HUES6 (cell line): ENCODE measurements at regions not wholly inside any gene's neighbourhood (a gene's known extent, or its start where the extent isn't known, plus 50 kb on each side); places are given as distances from the start of the nearest gene placed in this dataset.
"Not testable (repeated sequence)": the region's sequence is repeated elsewhere in the genome, so short reads cannot be mapped to it uniquely, and the experiment has no call there.

Experiments used
- H3K27ac ChIP-seq: 2 replicates; pipeline ENCODE4 v1.7.0; 2013; ENCODE audit warnings: low read depth, mild to moderate bottlenecking, low read length, inconsistent platforms
- H3K27me3 ChIP-seq: 2 replicates; pipeline ENCODE4 v1.6.1; 2013; ENCODE audit warnings: low read length; ENCODE audit not compliant: control insufficient read depth, insufficient read depth
- H3K36me3 ChIP-seq: 2 replicates; pipeline ENCODE4 v1.6.1; 2013; ENCODE audit warnings: low read length; ENCODE audit not compliant: control insufficient read depth, insufficient read depth
- H3K4me1 ChIP-seq: 2 replicates; pipeline ENCODE4 v1.6.1; 2013; ENCODE audit warnings: low read length; ENCODE audit not compliant: control insufficient read depth, insufficient read depth
- H3K4me3 ChIP-seq: 2 replicates; pipeline ENCODE4 v1.5.1; 2013; ENCODE audit warnings: low read depth, low read length
- H3K9ac ChIP-seq: one replicate; pipeline ENCODE4 v1.6.1; 2013; ENCODE audit warnings: mild to moderate bottlenecking, low read length
- H3K9me3 ChIP-seq: 2 replicates; pipeline ENCODE4 v1.6.1; 2013; ENCODE audit warnings: low read depth, low read length; ENCODE audit not compliant: control insufficient read depth, insufficient read depth

DNA sequence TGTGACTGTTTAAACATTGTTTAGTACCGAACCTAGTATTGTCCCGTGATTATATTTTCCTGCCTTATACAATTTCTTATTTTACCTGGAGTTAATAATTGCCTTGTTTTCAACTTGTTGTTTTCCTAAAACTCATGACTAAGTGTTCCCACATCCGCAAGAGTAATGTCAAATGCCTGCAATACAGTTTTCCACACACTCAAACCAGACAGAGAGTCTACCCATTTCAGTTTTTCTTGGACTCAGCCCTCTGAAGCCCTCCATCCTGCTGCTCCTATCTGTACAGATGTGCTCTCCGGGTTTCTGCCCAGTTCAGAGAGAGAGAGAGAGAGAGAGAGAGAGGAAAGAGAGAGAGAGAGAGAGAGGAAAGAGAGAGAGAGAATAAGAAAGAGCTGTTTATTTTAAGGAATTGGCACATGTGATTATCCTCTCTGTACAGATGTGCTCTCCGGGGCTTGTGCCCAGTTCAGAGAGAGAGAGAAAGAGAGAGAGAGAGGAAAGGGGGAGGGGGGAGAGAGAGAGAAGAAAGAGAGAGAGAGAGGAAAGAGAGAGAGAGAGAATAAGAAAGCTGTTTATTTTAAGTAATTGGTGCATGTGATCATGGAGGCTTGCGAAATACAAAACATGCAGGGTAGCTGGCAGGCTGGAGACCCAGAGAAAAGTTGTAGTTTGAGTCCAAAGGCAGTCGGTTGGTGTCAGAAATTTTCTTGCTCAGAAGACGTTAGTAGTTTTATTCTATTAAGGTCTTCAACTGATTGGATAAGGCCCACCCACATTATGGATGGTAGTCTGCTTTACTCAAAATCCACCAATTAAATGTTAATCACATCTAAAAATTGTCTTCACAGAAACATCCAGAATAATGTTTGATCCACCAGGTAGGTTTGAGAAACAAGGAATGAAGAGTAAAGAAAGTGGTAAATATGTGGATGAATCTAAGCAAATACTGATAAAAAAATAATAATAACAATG, 104.1 kb upstream of the GOLGA8J start:
- H3K36me3 ChIP-seq, result no peaks in the 10 kb centered on the region
- no peaks in the 10 kb centered on the region for H3K4me1 ChIP-seq

DNA sequence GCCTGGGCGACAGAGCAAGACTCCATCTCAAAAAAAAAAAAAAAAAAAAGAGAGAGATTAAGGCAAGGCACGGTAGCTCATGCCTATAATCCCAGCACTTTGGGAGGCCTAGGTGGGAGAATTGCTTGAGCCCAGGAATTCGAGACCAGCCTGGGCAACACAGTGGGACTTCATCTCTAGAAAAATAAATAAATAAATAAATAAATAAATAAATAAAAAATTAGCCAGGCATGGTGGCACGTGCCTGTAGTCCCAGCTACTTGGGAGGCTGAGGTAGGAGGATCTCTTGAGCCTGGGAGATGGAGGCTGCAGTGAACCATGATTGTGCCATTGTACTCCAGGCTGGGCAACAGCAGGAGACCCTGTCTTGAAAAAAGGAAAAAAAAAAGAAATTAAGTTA, 108.7 kb upstream of the GOLGA8J start:
- not testable (repeated sequence) for H3K4me1 ChIP-seq, H3K36me3 ChIP-seq, H3K4me3 ChIP-seq, H3K9me3 ChIP-seq, H3K27ac ChIP-seq, H3K9ac ChIP-seq
- H3K27me3 ChIP-seq, result peaks cover 28% of the 10 kb centered on the region

More for the DNA sequence above, 104.1 kb upstream of the GOLGA8J start:
- no peak overlapping the region for H3K4me3 ChIP-seq
- H3K27me3 ChIP-seq, result no peaks in the 10 kb centered on the region
- H3K9me3 ChIP-seq, result no peaks in the 10 kb centered on the region
- H3K9ac ChIP-seq, result no peak overlapping the region
- H3K27ac ChIP-seq, result no peak overlapping the region

DNA sequence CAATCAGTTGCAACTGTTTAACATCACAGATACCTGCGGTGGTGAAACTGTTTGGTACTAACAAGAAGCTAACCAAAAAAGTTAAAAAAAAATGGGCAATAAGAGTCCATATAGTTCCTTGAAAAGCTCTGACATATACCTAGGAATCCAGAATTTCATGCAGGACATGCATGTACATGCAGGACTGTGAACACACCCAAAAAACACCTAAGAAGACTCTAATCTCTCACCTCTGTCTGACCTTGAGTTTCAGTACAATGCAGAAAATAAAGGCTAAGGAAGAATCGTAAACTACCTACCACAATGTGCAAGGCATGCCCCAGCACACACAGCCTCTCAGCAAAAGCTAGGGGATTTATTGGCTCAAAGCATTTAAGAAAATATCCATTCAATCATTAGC, 110.7 kb upstream of the GOLGA8J start:
- Histone ChIP-seq H3K27me3 (peaks cover 47% of the 10 kb centered on the region), H3K4me1 (peaks cover 3% of the 10 kb centered on the region; the same call in 1 of the 2 replicates), H3K36me3 (no peaks in the 10 kb centered on the region), H3K9ac (no peak overlapping the region), H3K9me3 (peaks cover 8% of the 10 kb centered on the region; the same call in 1 of the 2 replicates), H3K4me3 (no peak overlapping the region), H3K27ac (no peak overlapping the region)

DNA sequence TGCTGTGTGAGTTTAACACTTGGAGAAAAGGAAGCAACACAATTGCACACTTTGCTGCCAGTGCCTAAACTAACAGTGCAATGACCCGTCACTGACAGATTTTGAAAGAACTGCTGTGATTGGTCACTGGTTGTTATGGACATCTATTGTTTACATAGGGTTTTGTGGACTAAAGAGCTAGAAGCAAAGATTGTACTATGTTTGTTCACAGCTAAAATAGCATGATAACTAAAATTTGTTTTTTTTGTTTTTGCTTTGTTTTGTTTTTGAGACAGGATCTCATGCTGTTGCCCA, 112.4 kb upstream of the GOLGA8J start:
- H3K36me3 ChIP-seq, result no peaks in the 10 kb centered on the region
- peaks cover 54% of the 10 kb centered on the region for H3K27me3 ChIP-seq
- no peak overlapping the region for H3K4me3 ChIP-seq
- H3K9me3 ChIP-seq, result peaks cover 8% of the 10 kb centered on the region; the same call in 1 of the 2 replicates
- H3K27ac ChIP-seq, result no peak overlapping the region
- no peak overlapping the region for H3K9ac ChIP-seq
- peaks cover 3% of the 10 kb centered on the region; the same call in 1 of the 2 replicates for H3K4me1 ChIP-seq

- Histone ChIP-seq H3K27ac (no peak overlapping the region), H3K9ac (no peak overlapping the region), H3K4me3 (peak overlapping the region; percentile 35), H3K27me3 (peaks cover 54% of the 10 kb centered on the region), H3K9me3 (peaks cover 8% of the 10 kb centered on the region; the same call in 1 of the 2 replicates), H3K36me3 (no peaks in the 10 kb centered on the region), H3K4me1 (peaks cover 3% of the 10 kb centered on the region; the same call in 1 of the 2 replicates)
These were observed 113.0 kb upstream of the GOLGA8J start for GRCh38 chr15:29969562-29970401.

GRCh38 chr15:29968895-29969561, 113.7 kb upstream of the GOLGA8J start:
- no peak overlapping the region for H3K9ac ChIP-seq
- H3K9me3 ChIP-seq, result peaks cover 8% of the 10 kb centered on the region; the same call in 1 of the 2 replicates
- H3K4me3 ChIP-seq, result peak overlapping the region; percentile 65
- H3K27ac ChIP-seq, result no peak overlapping the region
- H3K36me3 ChIP-seq, result no peaks in the 10 kb centered on the region
- H3K4me1 ChIP-seq, result peaks cover 3% of the 10 kb centered on the region; the same call in 1 of the 2 replicates
- H3K27me3 ChIP-seq, result peaks cover 59% of the 10 kb centered on the region

DNA sequence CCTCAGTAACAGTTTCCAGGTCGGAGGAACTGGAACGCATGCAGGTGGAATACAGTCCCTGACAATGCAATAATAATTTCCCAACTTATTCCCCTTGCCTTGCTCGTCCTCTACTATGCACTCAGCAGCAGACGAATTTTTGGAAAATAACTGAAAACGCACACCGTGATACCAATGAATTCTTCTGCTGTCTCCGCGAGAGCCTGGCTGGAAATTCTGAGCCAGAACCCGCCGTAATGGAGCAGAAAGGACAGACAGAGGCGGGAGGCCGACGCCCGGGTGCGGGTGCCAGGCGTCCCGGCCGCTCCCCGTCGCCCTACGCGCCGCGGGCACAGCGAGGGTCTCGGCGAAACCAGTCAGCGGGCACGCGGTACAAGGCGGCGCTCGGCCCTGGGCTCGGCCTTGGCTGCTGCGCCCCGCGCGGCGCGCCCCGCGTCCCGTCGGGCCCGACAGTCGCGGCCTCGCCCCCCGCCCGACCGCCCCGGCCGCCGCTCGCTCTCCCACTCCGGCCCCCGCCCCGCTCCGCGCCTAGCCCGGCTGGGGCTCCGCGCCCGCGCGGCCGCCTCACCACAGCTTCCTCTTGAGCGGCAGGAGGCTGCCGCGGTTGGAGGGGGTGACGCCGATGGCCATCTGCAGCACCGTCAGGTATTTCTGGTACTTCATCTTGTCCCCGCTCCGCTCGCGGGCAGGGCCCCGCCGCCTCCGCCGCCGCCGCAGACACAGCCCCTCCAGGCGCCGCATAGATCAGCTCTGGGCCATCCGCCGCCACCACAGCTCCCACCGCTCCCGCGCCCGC, 114.5 kb upstream of the GOLGA8J start:
- Histone ChIP-seq H3K27ac (no peak overlapping the region), H3K4me1 (peaks cover 3% of the 10 kb centered on the region; the same call in 1 of the 2 replicates), H3K9me3 (peaks cover 8% of the 10 kb centered on the region; the same call in 1 of the 2 replicates), H3K36me3 (no peaks in the 10 kb centered on the region), H3K4me3 (peak overlapping the region; percentile 65), H3K9ac (peak overlapping the region; percentile 48), H3K27me3 (peaks cover 59% of the 10 kb centered on the region)

DNA sequence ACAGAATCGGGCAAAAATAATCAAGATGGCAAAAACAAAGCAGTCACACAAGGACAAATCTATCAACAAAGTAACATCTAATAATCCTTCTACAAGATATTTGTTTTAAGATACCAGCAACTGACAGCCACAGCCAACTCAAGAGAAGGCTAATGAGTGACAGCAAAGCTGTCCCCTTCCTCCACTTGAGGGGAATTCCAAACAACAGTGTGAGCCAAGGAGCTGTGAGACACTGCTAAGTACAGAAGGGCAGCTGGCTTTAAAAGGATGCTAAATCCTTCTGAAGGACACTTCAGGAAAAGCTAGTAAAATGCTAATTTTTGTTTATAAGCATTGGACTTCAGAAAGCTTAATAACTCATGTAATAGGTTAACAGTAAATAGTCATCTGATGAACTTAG, 120.3 kb upstream of the GOLGA8J start:
- H3K4me1 ChIP-seq, result peaks cover 7% of the 10 kb centered on the region
- no peaks in the 10 kb centered on the region for H3K9me3 ChIP-seq
- no peak overlapping the region for H3K9ac ChIP-seq
- no peak overlapping the region for H3K4me3 ChIP-seq
- no peaks in the 10 kb centered on the region for H3K36me3 ChIP-seq
- H3K27me3 ChIP-seq, result peaks cover 16% of the 10 kb centered on the region
- no peak overlapping the region for H3K27ac ChIP-seq

- Histone ChIP-seq H3K9me3 (no peaks in the 10 kb centered on the region), H3K9ac (no peak overlapping the region), H3K4me3 (no peak overlapping the region), H3K27me3 (peaks cover 3% of the 10 kb centered on the region), H3K27ac (no peak overlapping the region), H3K4me1 (peaks cover 7% of the 10 kb centered on the region), H3K36me3 (no peaks in the 10 kb centered on the region)
These were observed 123.2 kb upstream of the GOLGA8J start for GRCh38 chr15:29959384-29960137.
